ENCODE measurements at regions not wholly inside any gene's neighbourhood (a gene's known extent, or its start where the extent isn't known, plus 50 kb on each side); places are given as distances from the start of the nearest gene placed in this dataset.

- CTCF ChIA-PET (ENCODE audit: partially characterized antibody): interaction anchor here (1.2 kb wide), 1 partner anchor 41 kb away, joined by 3 read pairs; no protein-coding TSS in a partner anchor
- Histone ChIP-seq H3K9me3 (ENCODE audit: insufficient read depth in 2 of 2, low read depth in 1 of 2, low read length in 1 of 2) (no peaks in the 10 kb centered on the region; a peak in 1 of 4 replicates), H3K4me2 (ENCODE audit: insufficient read depth in 1 of 2, low read depth in 2 of 2, low read length in 2 of 2) (peak overlapping the region in 1 of 2 experiments; percentile 32; a peak in 1 of 4 replicates), H4K91ac (replicated peaks; ENCODE audit: insufficient read length, low read length) (no peak overlapping the region), H4K8ac (ENCODE audit: extremely low read depth, insufficient read depth, low read length) (no peak overlapping the region), H3K18ac (ENCODE audit: extremely low read depth, low read length) (peak overlapping the region; percentile 48; the same call in 1 of the 2 replicates), H3K14ac (ENCODE audit: insufficient read length) (no peak overlapping the region), H2BK20ac (ENCODE audit: low read length) (no peak overlapping the region), H4K5ac (ENCODE audit: insufficient read length, low read depth, low read length) (no peak overlapping the region), H3K9ac (replicated peaks in 1 of 4; ENCODE audit: extremely low read depth in 1 of 4, low read depth in 3 of 4, low read length in 3 of 4) (no peak overlapping the region), H3K23ac (ENCODE audit: insufficient read length) (no peak overlapping the region), H2BK15ac (ENCODE audit: low read length) (no peak overlapping the region), H2AFZ (ENCODE audit: low read length) (0 out of 2 replicates have a peak overlapping the region, but pooled peaks have one; percentile 9), H3K27me3 (replicated peaks in 1 of 4; ENCODE audit: control insufficient read depth in 3 of 4, extremely low read depth in 1 of 4, insufficient read depth in 3 of 4, low read length in 3 of 4) (peaks cover 0 to 2% (median 0%) of the 10 kb centered on the region in 4 experiments; a peak in 1 of 7 replicates), H3K79me2 (ENCODE audit: control insufficient read depth in 1 of 2, insufficient read depth in 2 of 2, low read length in 2 of 2) (no peaks in the 10 kb centered on the region), H2BK5ac (ENCODE audit: low read depth, low read length) (peak overlapping the region; percentile 40; the same call in 1 of the 2 replicates), H2BK12ac (ENCODE audit: low read depth, low read length) (no peak overlapping the region), H3K4me3 (ENCODE audit: extremely low read depth in 1 of 4, insufficient read depth in 2 of 4, low read depth in 3 of 4, low read length in 4 of 4) (0 out of 8 replicates have a peak overlapping the region, but pooled peaks of 1 of the 4 experiments have one; percentile 0), H2BK120ac (replicated peaks; ENCODE audit: low read depth, low read length) (no peak overlapping the region), H3K79me1 (ENCODE audit: low read depth, low read length) (no peaks in the 10 kb centered on the region), H3K4ac (replicated peaks; ENCODE audit: insufficient read length, low read depth, low read length) (no peak overlapping the region), H4K20me1 (replicated peaks in 1 of 2; ENCODE audit: control insufficient read depth in 1 of 2, insufficient read depth in 2 of 2, low read length in 2 of 2) (no peaks in the 10 kb centered on the region), H3K36me3 (ENCODE audit: control insufficient read depth in 2 of 4, insufficient read depth in 4 of 4, low read length in 3 of 4) (no peaks in the 10 kb centered on the region), H2AK5ac (ENCODE audit: low read depth, low read length) (no peak overlapping the region), H3K56ac (replicated peaks; ENCODE audit: insufficient read length, low read depth, low read length) (no peak overlapping the region), H3K4me1 (replicated peaks in 1 of 4; ENCODE audit: control insufficient read depth in 3 of 4, insufficient read depth in 4 of 4, low read length in 3 of 4) (peaks cover 2 to 9% (median 7%) of the 10 kb centered on the region in 4 experiments; a peak in 6 of 7 replicates), H3K23me2 (ENCODE audit: low read depth, low read length) (no peaks in the 10 kb centered on the region), H3K27ac (ENCODE audit: low read depth, low read length) (no peak overlapping the region)
- POLR2A ChIA-PET (ENCODE audit: partially characterized antibody): interaction anchor here (0.6 to 1.3 kb wide), 3 partner anchors 11 to 88 kb away, joined by 3 read pairs; no protein-coding TSS in a partner anchor
- TF ChIP-seq CHD1 (IDR thresholded peaks at IDR 0.05; ENCODE audit: low read depth, low read length): no peak
- TF ChIP-seq RAD21 (IDR thresholded peaks at IDR 0.05 in 1 of 2, conservative IDR thresholded peaks at IDR 0.05 in 1 of 2; ENCODE audit: low read depth in 2 of 2, low read length in 2 of 2): no peak
- TF ChIP-seq MAX (IDR thresholded peaks at IDR 0.05): no peak
- TF ChIP-seq HDAC2 (IDR thresholded peaks at IDR 0.05; ENCODE audit: borderline replicate concordance in 1 of 2, low read depth in 2 of 2, low read length in 2 of 2): no peak
- no peak for TF ChIP-seq ATF3 (IDR thresholded peaks at IDR 0.05; ENCODE audit: insufficient read depth, low read depth, low read length)
- TF ChIP-seq SIRT6 (IDR thresholded peaks at IDR 0.05; ENCODE audit: low read length): no peak
- TF ChIP-seq ATF2 (IDR thresholded peaks at IDR 0.05; ENCODE audit: low read length): no peak
- no peak for TF ChIP-seq ASH2L (IDR thresholded peaks at IDR 0.05; ENCODE audit: low read length)
- no peak for TF ChIP-seq GTF2F1 (IDR thresholded peaks at IDR 0.05; ENCODE audit: borderline replicate concordance, low read depth, low read length)
- FAIRE-seq (no peak), DNase-seq (ENCODE audit: low read depth in 1 of 2, low spot score in 2 of 2) (no peak)
- WGBS, 2 experiments (ENCODE audit: extremely low coverage in 1 of 2, insufficient coverage in 1 of 2, insufficient read length in 1 of 2, insufficient replicate concordance in 2 of 2, low coverage in 1 of 2, low lambda C conversion rate in 2 of 2, missing lambda C conversion rate in 1 of 2): 87% methylated on average over 6 of the region's 6 CpGs; no CpG with 5 or more reads in 1 of the 2 experiments
Measured at GRCh38 chr10:28471652-28472050, 61.3 kb upstream of the WAC start.

Data from H1 (cell line).